HL-60 (cell line): ENCODE measurements at regions not wholly inside any gene's neighbourhood (a gene's known extent, or its start where the extent isn't known, plus 50 kb on each side); places are given as distances from the start of the nearest gene placed in this dataset.

Experiments
- GABPA ChIP-seq: IDR thresholded peaks from 2 replicates; pipeline ENCODE4 v1.6.1; 2012; ENCODE audit warnings: low read depth
- POLR2AphosphoS5 ChIP-seq: IDR thresholded peaks from 2 replicates; pipeline ENCODE4 v1.6.1; 2012; ENCODE audit warnings: low read depth
- SPI1 ChIP-seq: IDR thresholded peaks from 2 replicates; pipeline ENCODE4 v1.6.1; 2012; ENCODE audit warnings: low read depth, mild to moderate bottlenecking, borderline replicate concordance
- TF ChIP-seq, protein P1 (sequence below): IDR thresholded peaks from one replicate; pipeline ENCODE4 v1.5.1; 2011; ENCODE audit warnings: low read length, control low read depth, inconsistent platforms; ENCODE audit not compliant: insufficient read depth

DNA sequence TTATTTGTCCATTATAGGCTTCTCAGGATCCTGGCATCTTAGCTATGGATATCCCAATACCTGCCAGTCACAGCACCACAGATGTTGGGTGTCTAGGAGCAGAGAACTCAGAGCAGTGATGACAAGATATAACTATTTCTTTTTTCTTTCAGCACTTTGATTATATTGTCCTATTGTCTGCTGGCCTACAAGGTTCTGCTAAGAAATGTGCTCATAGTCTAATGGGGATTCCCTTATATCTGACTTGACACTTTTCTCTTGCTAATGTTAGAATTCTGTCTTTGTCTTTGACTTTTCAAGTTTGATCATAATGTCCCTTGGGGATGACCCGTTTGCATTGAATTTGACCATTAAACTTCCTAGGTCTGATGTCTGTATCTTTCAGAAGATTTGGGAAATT is 270.4 kb downstream of the OGFRL1 start:
- TF ChIP-seq, protein P1, sequence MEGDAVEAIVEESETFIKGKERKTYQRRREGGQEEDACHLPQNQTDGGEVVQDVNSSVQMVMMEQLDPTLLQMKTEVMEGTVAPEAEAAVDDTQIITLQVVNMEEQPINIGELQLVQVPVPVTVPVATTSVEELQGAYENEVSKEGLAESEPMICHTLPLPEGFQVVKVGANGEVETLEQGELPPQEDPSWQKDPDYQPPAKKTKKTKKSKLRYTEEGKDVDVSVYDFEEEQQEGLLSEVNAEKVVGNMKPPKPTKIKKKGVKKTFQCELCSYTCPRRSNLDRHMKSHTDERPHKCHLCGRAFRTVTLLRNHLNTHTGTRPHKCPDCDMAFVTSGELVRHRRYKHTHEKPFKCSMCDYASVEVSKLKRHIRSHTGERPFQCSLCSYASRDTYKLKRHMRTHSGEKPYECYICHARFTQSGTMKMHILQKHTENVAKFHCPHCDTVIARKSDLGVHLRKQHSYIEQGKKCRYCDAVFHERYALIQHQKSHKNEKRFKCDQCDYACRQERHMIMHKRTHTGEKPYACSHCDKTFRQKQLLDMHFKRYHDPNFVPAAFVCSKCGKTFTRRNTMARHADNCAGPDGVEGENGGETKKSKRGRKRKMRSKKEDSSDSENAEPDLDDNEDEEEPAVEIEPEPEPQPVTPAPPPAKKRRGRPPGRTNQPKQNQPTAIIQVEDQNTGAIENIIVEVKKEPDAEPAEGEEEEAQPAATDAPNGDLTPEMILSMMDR, result no peak
- no peak for TF ChIP-seq POLR2AphosphoS5
- TF ChIP-seq SPI1, result no peak
- no peak for TF ChIP-seq GABPA
